ENCODE measurements at regions not wholly inside any gene's neighbourhood (a gene's known extent, or its start where the extent isn't known, plus 50 kb on each side); places are given as distances from the start of the nearest gene placed in this dataset.

- H3K36me3 ChIP-seq (ENCODE audit: insufficient read depth, insufficient read length, low read length): no peaks in the 10 kb centered on the region
- no peak for DNase-seq (ENCODE audit: low read depth, low spot score)
- no peak overlapping the region for H3K4me3 ChIP-seq (ENCODE audit: insufficient read length, low read depth)
- peaks cover 24% of the 10 kb centered on the region; the same call in 1 of the 2 replicates for H3K9me3 ChIP-seq (ENCODE audit: insufficient read depth, low read length)
- H3K27me3 ChIP-seq (ENCODE audit: insufficient read depth, insufficient read length): no peaks in the 10 kb centered on the region
- H3K4me1 ChIP-seq (ENCODE audit: insufficient read depth, insufficient read length): no peaks in the 10 kb centered on the region
- no peak overlapping the region for H3K9ac ChIP-seq (ENCODE audit: insufficient read length, low read depth)
- TF ChIP-seq SUZ12 (IDR thresholded peaks at IDR 0.05; ENCODE audit: extremely low read depth, insufficient read depth, insufficient read length) (no peak), YY1 (IDR thresholded peaks at IDR 0.05; ENCODE audit: insufficient read depth, insufficient read length) (no peak), ZNF274 (IDR thresholded peaks at IDR 0.05; ENCODE audit: low read depth, low read length) (no peak)
Observed at GRCh38 chr2:236813766-236814165, 244.1 kb downstream of the ACKR3 start.

- Histone ChIP-seq H3K9me3 (ENCODE audit: insufficient read depth, low read length) (peaks cover 16% of the 10 kb centered on the region; the same call in 1 of the 2 replicates), H3K27me3 (ENCODE audit: insufficient read depth, insufficient read length) (no peaks in the 10 kb centered on the region), H3K36me3 (ENCODE audit: insufficient read depth, insufficient read length, low read length) (no peaks in the 10 kb centered on the region), H3K4me1 (ENCODE audit: insufficient read depth, insufficient read length) (no peaks in the 10 kb centered on the region), H3K4me3 (ENCODE audit: insufficient read length, low read depth) (no peak overlapping the region), H3K9ac (ENCODE audit: insufficient read length, low read depth) (no peak overlapping the region)
- TF ChIP-seq SUZ12 (IDR thresholded peaks at IDR 0.05; ENCODE audit: extremely low read depth, insufficient read depth, insufficient read length): no peak
- no peak for TF ChIP-seq YY1 (IDR thresholded peaks at IDR 0.05; ENCODE audit: insufficient read depth, insufficient read length)
- TF ChIP-seq ZNF274 (IDR thresholded peaks at IDR 0.05; ENCODE audit: low read depth, low read length): no peak
- no peak for DNase-seq (ENCODE audit: low read depth, low spot score)
Observed at GRCh38 chr2:236814593-236814992, 245.0 kb downstream of the ACKR3 start.

GRCh38 chr2:236815746-236816145, 246.1 kb downstream of the ACKR3 start:
- Histone ChIP-seq H3K4me1 (ENCODE audit: insufficient read depth, insufficient read length) (no peaks in the 10 kb centered on the region), H3K27me3 (ENCODE audit: insufficient read depth, insufficient read length) (no peaks in the 10 kb centered on the region), H3K9me3 (ENCODE audit: insufficient read depth, low read length) (peaks cover 6% of the 10 kb centered on the region; the same call in 1 of the 2 replicates), H3K9ac (ENCODE audit: insufficient read length, low read depth) (no peak overlapping the region), H3K4me3 (ENCODE audit: insufficient read length, low read depth) (no peak overlapping the region), H3K36me3 (ENCODE audit: insufficient read depth, insufficient read length, low read length) (no peaks in the 10 kb centered on the region)
- no peak for DNase-seq (ENCODE audit: low read depth, low spot score)
- no peak for TF ChIP-seq SUZ12 (IDR thresholded peaks at IDR 0.05; ENCODE audit: extremely low read depth, insufficient read depth, insufficient read length)
- no peak for TF ChIP-seq ZNF274 (IDR thresholded peaks at IDR 0.05; ENCODE audit: low read depth, low read length)
- TF ChIP-seq YY1 (IDR thresholded peaks at IDR 0.05; ENCODE audit: insufficient read depth, insufficient read length): no peak

GRCh38 chr2:236816197-236817170, 246.9 kb downstream of the ACKR3 start:
- Histone ChIP-seq H3K4me1 (ENCODE audit: insufficient read depth, insufficient read length) (no peaks in the 10 kb centered on the region), H3K27me3 (ENCODE audit: insufficient read depth, insufficient read length) (no peaks in the 10 kb centered on the region), H3K4me3 (ENCODE audit: insufficient read length, low read depth) (no peak overlapping the region), H3K9ac (ENCODE audit: insufficient read length, low read depth) (no peak overlapping the region), H3K36me3 (ENCODE audit: insufficient read depth, insufficient read length, low read length) (no peaks in the 10 kb centered on the region), H3K9me3 (ENCODE audit: insufficient read depth, low read length) (no peaks in the 10 kb centered on the region; the same call in 1 of the 2 replicates)
- no peak for TF ChIP-seq SUZ12 (IDR thresholded peaks at IDR 0.05; ENCODE audit: extremely low read depth, insufficient read depth, insufficient read length)
- TF ChIP-seq ZNF274 (IDR thresholded peaks at IDR 0.05; ENCODE audit: low read depth, low read length): no peak
- no peak for TF ChIP-seq YY1 (IDR thresholded peaks at IDR 0.05; ENCODE audit: insufficient read depth, insufficient read length)
- no peak for DNase-seq (ENCODE audit: low read depth, low spot score)

- Histone ChIP-seq H3K4me3 (ENCODE audit: insufficient read length, low read depth) (no peak overlapping the region), H3K9me3 (ENCODE audit: insufficient read depth, low read length) (no peaks in the 10 kb centered on the region), H3K9ac (ENCODE audit: insufficient read length, low read depth) (no peak overlapping the region), H3K27me3 (ENCODE audit: insufficient read depth, insufficient read length) (no peaks in the 10 kb centered on the region), H3K36me3 (ENCODE audit: insufficient read depth, insufficient read length, low read length) (no peaks in the 10 kb centered on the region), H3K4me1 (ENCODE audit: insufficient read depth, insufficient read length) (peaks cover 4% of the 10 kb centered on the region)
- no peak for DNase-seq (ENCODE audit: low read depth, low spot score)
- TF ChIP-seq YY1 (IDR thresholded peaks at IDR 0.05; ENCODE audit: insufficient read depth, insufficient read length) (no peak), SUZ12 (IDR thresholded peaks at IDR 0.05; ENCODE audit: extremely low read depth, insufficient read depth, insufficient read length) (no peak), ZNF274 (IDR thresholded peaks at IDR 0.05; ENCODE audit: low read depth, low read length) (no peak)
Observed at GRCh38 chr2:236818281-236819045, 248.8 kb downstream of the ACKR3 start.

GRCh38 chr2:236819275-236820002, 249.8 kb downstream of the ACKR3 start:
- Histone ChIP-seq H3K4me3 (ENCODE audit: insufficient read length, low read depth) (no peak overlapping the region), H3K36me3 (ENCODE audit: insufficient read depth, insufficient read length, low read length) (no peaks in the 10 kb centered on the region), H3K9me3 (ENCODE audit: insufficient read depth, low read length) (no peaks in the 10 kb centered on the region), H3K4me1 (ENCODE audit: insufficient read depth, insufficient read length) (peaks cover 4% of the 10 kb centered on the region), H3K9ac (ENCODE audit: insufficient read length, low read depth) (no peak overlapping the region), H3K27me3 (ENCODE audit: insufficient read depth, insufficient read length) (no peaks in the 10 kb centered on the region)
- TF ChIP-seq YY1 (IDR thresholded peaks at IDR 0.05; ENCODE audit: insufficient read depth, insufficient read length): no peak
- no peak for TF ChIP-seq ZNF274 (IDR thresholded peaks at IDR 0.05; ENCODE audit: low read depth, low read length)
- no peak for TF ChIP-seq SUZ12 (IDR thresholded peaks at IDR 0.05; ENCODE audit: extremely low read depth, insufficient read depth, insufficient read length)
- no peak for DNase-seq (ENCODE audit: low read depth, low spot score)

All from NT2/D1 (cell line).